ENCODE measurements at regions not wholly inside any gene's neighbourhood (a gene's known extent, or its start where the extent isn't known, plus 50 kb on each side); places are given as distances from the start of the nearest gene placed in this dataset.

GRCh38 chr5:167643631-167644280 lies 647.7 kb upstream of the WWC1 start:
- no peak for DNase-seq (ENCODE audit: low spot score)

- DNase-seq (ENCODE audit: low spot score) = no peak
Observed at GRCh38 chr5:167644619-167645018, 646.8 kb upstream of the WWC1 start.

GRCh38 chr5:167649471-167649870 lies 642.0 kb upstream of the WWC1 start:
- no peak for DNase-seq (ENCODE audit: low spot score)

GRCh38 chr5:167652690-167653089 lies 638.8 kb upstream of the WWC1 start:
- DNase-seq (ENCODE audit: low spot score) = no peak

GRCh38 chr5:167653645-167654106 lies 637.8 kb upstream of the WWC1 start:
- DNase-seq (ENCODE audit: low spot score) = no peak

GRCh38 chr5:167657016-167657415 lies 634.4 kb upstream of the WWC1 start:
- no peak for DNase-seq (ENCODE audit: low spot score)

- no peak for DNase-seq (ENCODE audit: low spot score)
Observed at GRCh38 chr5:167658889-167659288, 632.6 kb upstream of the WWC1 start.

- DNase-seq (ENCODE audit: low spot score) = no peak
Observed at GRCh38 chr5:167661605-167662004, 629.8 kb upstream of the WWC1 start.

- no peak for DNase-seq (ENCODE audit: low spot score)
Observed at GRCh38 chr5:167664222-167664804, 627.1 kb upstream of the WWC1 start.

- no peak for DNase-seq (ENCODE audit: low spot score)
Observed at GRCh38 chr5:167665841-167666375, 625.5 kb upstream of the WWC1 start.

GRCh38 chr5:167671176-167671575 lies 620.3 kb upstream of the WWC1 start:
- DNase-seq (ENCODE audit: low spot score) = no peak

- DNase-seq (ENCODE audit: low spot score) = no peak
Observed at GRCh38 chr5:167673942-167674341, 617.5 kb upstream of the WWC1 start.

GRCh38 chr5:167678481-167678880 lies 613.0 kb upstream of the WWC1 start:
- no peak for DNase-seq (ENCODE audit: low spot score)

- no peak for DNase-seq (ENCODE audit: low spot score)
Observed at GRCh38 chr5:167684251-167684650, 607.2 kb upstream of the WWC1 start.

GRCh38 chr5:167688341-167689130 lies 602.9 kb upstream of the WWC1 start:
- no peak for DNase-seq (ENCODE audit: low spot score)

GRCh38 chr5:167694325-167695147 lies 596.9 kb upstream of the WWC1 start:
- no peak for DNase-seq (ENCODE audit: low spot score)

GRCh38 chr5:167696558-167697314 lies 594.7 kb upstream of the WWC1 start:
- no peak for DNase-seq (ENCODE audit: low spot score)

- DNase-seq (ENCODE audit: low spot score) = no peak
Observed at GRCh38 chr5:167699432-167699831, 592.0 kb upstream of the WWC1 start.

- DNase-seq (ENCODE audit: low spot score) = no peak
Observed at GRCh38 chr5:167701051-167701450, 590.4 kb upstream of the WWC1 start.

- no peak for DNase-seq (ENCODE audit: low spot score)
Observed at GRCh38 chr5:167702014-167702413, 589.4 kb upstream of the WWC1 start.

GRCh38 chr5:167708449-167708848 lies 583.0 kb upstream of the WWC1 start:
- DNase-seq (ENCODE audit: low spot score) = no peak
